Hematopoietic multipotent progenitor cell treated with erythropoietin and hydrocortisone succinate and interleukin-3 and kit ligand, for 8 days (in vitro differentiated cells): ENCODE measurements at regions not wholly inside any gene's neighbourhood (a gene's known extent, or its start where the extent isn't known, plus 50 kb on each side); places are given as distances from the start of the nearest gene placed in this dataset.

Experiments used
- DNase-seq: peaks from one replicate; pipeline ENCODE4 v3.0.0-alpha.2; 2015

DNA sequence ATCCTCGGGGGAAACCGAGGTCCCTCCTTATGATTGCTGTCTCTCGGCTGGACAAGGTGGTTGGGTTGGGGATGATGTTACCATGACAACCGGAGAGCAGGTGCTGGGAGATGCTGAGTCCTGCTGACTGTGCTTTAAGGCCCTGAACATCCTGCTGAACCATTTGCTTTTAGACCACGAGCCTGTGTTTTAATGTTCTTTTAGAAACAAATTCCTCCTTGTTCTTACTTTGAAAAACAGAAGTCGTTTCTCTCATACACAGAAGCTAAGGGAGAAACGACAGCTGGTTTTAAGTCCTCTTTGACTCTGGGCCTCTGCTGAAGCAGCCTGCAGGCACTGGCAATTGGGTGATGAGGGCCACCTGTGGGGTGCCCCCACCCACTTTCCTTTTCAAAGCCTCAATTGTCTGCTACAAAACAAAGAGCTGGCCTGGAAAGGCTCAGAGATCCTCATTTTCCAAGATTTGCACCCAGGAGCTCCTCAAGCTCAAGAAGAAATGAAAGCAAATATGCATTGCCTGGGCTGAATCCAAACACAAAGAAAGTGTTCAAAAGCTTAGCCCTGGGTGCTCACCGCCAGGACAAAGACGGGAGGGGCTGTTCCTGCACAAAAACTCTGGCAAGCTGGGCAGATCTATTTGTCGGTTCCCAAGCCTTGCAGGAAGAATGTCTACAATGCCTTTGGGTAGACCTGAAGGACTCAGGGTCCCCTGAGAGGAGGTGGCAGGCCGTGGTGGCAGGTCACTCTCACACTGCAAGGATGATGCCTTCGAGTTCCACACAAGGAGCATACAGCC is 90.0 kb upstream of the CLMN start:
- no peak for DNase-seq

DNA sequence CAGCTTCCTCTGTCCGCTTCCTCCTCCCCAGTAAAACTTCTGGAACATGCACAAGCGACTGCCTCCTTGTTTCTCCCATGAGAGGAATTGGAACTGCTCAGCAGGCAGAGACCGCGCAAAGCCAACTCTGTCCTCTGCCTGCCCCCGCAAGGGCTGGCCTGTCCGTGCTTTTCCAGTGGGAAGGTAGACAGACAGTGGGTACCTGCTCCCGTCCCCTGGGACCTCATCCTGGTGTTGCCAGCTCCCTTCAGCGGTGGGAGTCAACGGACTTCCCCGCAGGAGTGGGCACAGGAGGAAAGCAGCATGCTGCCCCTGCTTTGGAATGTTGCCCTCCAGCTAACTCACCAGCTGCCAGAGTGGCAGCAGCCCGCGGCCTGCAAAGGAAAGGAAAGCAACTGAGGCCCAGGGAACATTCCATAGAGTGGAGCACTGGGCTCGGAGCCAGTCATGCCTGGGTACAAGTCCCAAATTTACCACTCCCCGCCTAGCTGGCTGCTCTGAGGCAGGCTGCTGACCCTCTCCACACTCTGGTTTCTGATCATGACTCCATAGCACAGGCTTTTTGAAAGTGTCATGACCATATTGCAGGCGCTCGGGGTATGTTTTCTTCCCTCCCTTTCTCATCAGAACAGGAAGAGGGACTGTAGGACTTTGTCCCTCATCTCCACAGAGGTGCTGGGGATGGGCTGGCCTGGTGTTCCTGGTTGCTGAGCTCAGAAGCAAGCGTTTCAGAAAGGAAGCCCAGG is 89.2 kb upstream of the CLMN start:
- DNase-seq: no peak

DNA sequence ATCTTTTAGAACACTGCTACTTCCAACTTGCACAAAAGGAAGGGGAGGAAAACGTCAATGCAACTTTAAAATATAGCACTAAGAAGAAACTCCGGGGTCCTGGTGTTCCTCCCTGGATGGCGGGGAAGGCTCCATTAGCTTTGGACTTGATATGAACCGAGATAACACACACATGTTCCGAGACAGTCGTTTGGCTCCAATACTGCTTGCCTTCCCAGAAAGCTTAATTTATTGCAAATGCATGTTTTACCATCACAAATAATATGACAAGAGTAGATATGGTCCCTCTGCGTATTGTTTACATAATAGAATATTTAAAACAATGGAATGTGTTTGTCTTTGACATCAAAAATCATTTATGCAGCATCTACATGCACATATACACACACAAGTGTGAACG is 87.6 kb upstream of the CLMN start:
- no peak for DNase-seq

DNA sequence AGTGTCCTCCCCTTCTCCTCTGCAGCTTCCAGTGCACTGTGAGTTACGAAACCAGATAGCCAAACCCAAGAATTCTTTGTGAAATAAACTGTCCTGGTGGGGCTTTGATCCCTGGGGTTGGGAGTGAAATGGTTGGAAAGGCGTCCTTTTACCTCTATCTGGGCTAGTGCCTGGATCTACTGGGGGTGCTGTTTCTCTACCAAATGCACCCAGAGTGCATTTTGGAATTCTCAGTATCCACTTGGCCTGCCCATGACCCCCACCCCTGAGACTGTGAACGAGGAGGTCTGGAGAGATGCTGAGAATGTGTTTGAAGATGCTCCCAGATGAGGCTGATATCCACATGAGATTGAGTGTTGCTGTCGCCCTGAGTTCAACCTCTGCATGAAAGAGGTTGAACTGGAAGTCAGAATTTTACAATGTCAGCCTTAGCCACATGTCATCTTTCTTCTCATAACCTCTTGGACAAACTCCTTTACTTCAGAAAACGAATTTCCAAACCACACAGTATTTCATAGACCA is 87.1 kb upstream of the CLMN start:
- no peak for DNase-seq

DNA sequence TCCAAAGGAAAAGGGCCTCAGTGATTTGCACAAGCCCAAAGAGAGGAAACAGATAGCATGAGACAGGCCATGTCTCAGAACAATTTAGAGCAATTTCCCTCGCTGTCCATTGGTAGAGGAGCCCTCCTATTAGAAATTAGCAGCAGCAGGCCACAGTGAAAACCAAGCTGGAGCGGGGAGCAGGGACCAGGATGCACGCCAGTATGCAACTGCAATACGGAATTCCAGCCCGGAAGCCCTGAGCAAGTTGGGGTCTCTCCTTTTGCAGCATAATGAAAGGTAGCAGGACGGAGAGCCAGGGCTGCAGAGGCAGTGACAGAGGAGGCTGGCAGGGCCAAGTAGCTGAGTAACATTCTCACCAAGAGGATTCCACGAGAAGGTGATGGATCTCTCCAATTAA is 84.9 kb upstream of the CLMN start:
- DNase-seq: no peak

DNA sequence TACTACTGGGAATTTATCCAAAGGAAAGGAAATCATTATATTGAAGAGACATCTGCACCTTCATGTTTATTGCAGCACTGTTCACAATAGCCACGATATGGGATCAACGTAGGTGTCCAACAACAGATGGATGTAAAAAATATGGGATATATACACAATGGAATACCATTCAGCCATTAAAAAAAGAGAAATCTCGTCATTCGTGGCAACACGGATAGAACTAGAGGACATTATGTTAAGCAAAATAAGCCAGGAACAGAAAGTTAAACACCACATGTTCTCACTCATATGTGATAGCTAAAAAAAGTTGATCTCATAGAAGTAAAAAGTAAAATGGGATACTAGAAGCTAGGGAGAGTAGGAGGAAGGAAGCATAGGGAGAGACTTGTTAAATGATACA is 82.9 kb upstream of the CLMN start:
- no peak for DNase-seq

DNA sequence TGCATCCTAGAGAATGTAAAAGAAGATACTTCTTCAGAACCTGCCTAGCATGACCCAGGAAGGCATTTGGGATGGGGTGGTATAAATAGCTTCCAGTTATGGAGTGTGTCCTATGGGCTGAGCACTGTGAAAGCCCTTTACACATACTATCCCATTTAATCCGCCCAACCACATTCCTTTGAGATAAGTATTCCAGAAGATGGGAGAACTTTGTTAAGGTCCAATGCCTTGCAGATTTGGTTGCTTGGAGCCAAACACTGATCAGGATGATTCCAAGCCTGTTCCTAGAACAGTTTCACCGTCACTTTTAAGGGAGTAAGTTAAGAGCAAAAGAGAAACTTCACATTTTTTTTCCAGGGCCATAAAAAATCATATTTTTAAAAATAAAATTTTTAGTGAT is 82.5 kb upstream of the CLMN start:
- no peak for DNase-seq

DNA sequence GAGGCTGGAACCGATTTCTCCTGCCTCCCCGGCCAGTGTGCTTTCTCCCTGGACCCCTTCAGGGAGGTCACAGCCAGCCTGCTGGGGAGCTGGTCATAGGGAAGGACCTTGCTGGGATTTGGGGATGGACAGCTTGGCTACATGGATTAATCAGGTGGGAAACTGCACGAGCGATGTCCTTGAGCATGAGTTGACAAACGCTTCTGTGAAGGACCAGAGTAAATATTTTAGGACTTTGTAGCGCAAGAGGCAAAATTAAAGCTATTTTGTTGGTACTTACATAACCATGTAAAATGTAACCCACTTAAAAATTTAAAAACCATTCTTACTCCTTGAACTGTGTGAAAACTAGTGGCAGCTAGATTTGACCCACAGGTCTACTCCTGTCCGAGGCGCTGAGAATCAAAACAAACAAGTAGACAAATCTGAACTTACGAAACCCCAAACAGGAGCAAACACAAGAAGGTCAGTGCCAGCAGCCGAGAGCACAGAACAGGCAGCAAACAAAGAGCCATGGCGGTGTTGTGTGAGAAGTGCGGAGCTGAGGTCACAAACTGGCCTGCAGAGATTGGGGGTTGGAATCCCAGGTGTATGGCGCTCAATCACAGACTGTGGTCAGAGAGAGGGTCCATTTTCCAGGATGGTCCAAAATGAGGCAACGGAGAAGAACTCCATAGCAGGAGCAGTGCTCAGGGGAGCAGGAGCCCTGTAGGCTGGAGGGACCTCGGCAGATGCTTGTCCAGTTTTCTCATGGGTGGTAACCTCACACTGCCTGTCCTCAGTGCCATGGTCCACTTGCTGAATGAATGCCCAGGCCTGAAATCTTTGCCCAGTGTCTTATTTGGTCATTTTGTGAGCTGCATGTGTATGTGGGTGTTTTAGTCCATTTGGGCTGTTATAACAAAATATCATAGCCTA is 79.2 kb upstream of the CLMN start:
- no peak for DNase-seq

DNA sequence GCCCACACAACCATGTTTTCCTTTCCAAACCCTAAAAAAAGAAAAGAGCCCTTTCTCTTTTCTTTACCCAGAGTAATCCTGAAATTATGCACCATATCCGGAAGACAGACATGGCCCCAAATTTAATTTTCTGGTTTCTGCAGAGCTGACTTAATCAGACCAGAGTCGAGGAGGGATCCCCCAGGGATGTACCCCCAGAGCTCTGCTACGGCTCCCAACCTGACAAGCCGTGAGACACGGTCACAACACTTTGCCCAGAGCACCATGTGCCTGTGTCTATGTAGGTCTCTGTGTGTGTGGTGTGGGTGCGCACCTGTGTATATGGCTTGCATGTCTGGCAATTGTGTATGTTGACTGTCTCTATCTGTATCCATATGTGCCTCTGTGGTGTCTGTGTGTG is 77.6 kb upstream of the CLMN start:
- no peak for DNase-seq

DNA sequence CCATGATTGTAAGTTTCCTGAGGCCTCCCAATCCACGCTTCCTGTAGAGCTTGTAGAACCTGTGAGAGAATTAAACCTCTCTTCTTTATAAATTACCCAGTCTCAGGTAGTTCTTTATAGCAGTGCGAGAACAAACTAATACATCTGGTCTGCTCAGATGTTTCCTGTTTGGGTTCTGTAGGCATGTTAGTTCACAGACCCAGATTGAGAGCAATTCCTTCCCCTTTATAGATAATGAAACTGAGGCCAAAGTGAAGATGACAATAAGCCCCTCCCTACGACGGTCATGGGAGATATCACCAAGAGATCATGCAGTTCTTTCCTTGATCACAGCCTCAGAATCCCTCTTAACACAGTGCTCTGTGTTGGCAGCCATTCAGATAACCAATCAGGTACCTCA is 76.5 kb upstream of the CLMN start:
- no peak for DNase-seq

DNA sequence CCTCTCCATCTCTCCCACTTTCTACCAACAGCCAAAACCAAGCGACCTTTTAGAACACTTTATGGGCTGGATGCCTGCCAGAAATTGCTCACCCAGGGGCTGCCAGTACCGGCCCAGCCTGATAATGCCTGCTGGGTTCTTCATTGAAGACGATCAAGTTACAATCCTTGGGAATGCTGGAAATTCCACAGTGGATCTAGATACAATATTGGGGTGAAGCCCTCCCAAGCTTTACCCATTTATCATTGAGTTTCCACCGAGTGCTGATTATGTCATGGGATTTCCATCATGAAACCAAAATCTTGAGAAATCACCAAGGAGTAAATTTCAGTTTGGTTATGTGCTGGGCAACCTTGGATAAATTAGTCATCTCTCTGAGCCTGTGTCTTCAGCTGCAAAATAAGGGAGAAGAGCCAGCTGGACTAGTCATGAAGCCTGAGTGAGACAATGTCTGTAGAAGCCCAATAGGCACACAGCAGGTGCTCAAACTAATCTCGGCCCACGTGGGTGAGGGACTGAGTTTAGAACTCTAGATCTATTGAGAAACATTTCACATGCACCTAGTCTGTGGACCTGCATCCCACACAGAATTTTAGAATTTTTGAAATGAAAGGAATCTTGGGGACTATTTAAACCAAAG is 75.5 kb upstream of the CLMN start:
- DNase-seq: no peak

DNA sequence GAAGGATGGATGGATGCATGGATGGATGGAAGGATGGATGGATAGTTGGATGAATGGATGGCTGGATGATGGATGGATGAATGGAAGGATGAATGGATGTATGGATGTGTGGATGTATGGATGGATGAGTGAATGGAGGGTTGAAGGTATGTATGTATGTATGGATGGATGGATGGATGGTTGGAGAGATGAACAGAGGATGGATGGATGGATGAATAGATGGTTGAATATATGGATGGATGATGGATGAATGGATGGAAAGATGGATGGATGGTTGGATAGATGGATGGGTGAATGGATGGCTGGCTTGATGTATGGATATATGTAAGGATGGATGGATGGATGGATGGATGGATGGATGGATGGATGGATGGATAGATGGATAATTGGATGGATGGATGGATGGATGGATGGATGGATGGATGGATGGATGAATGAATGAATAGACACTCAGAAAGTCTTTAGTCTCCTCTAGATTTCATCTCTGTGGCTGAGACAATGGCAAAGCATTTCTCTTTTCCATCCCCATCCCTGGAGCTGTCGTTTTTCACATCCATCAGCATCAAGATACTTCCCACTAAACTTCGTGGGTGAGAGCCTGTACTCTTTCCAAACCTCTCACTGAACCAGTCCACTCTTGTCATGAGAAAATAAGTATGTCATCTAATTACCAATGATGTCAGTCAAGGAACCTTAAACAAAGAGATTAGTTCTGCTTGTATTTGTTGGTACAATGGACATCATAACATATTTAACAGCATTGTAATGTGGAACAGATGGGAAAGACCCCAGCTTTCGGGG is 74.8 kb upstream of the CLMN start:
- no peak for DNase-seq

DNA sequence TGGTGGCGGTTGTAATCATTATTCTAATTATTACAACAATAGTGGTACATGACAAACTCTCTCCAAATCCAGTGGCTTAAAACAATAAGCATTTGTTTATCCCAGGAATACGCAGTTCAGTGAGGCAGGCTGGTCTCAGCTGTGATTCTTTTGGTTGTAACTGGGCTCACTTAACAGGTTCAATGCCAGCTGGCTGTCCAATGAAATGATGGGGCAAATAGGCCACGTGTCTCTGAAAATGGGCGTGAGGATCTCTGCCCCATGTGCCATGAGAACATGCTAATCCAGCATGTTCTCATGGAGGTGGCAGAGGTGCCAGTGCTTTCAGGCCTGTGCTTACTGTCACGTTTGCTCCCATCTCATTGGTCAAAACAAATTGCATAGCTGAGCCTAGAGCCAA is 73.1 kb upstream of the CLMN start:
- no peak for DNase-seq

DNA sequence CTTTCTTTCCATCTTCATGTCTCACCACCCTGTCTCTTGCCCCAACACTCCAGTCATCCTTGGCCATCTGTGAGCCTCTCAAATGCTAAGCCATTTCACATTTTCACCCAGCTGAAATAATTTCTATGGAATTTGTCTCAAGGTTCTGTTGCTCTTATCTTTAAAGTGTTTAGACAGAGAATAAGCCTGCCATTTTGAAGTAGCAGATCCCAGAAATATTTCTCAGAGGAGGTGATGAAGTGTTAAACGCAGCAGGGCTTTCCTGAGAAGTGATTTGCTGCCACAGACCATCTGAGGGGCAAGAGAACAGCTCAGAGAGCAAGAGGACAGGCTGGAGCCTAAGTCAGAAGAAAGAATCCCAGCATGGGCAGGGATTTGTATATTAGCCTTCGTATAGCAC is 71.6 kb upstream of the CLMN start:
- DNase-seq: no peak

DNA sequence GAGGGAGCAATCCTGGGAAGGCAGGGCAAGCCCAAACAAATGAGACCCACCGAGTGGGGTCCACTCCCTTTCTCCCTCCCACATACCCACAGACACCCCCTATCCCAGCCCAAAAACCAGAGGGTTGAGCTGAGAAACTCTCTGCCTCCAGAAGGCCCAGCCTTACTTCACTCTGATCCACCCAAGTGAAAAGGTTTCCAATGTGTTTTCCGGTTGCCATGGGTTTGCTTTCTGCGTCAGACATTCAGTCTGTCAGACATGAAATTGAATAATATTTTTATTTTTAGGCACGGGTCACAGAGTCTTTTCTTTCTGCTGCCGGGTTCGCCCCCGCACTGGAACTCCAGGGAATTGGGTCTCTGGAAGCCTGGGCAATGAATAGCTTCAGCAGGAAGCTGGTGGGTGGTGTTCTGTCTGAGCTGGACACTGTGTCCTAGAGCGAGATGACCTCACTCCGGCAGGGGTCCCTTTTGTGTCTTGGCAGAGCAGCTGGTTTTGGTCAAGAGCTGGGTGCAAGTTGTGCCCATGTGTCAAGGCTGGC is 69.8 kb upstream of the CLMN start:
- DNase-seq: no peak

DNA sequence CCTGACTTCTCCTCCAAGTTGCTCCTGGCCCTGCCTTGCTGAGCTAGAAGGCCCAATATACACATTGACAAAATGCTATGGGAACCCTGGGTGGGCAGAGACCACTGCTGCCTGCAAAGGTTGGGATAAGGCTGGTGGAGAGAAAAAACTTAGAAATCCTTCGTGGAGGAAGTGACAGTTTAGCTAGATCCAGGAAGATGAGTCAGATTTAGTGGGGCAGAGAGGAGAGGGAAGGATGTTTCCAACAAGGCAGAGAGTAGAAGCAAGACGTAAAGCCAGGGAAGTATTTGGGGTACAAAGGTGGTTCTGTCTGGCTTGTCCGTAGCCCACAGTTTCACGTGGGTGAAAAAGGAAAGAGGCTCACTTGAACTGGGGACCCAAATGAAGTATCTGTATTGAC is 69.0 kb upstream of the CLMN start:
- DNase-seq: no peak

DNA sequence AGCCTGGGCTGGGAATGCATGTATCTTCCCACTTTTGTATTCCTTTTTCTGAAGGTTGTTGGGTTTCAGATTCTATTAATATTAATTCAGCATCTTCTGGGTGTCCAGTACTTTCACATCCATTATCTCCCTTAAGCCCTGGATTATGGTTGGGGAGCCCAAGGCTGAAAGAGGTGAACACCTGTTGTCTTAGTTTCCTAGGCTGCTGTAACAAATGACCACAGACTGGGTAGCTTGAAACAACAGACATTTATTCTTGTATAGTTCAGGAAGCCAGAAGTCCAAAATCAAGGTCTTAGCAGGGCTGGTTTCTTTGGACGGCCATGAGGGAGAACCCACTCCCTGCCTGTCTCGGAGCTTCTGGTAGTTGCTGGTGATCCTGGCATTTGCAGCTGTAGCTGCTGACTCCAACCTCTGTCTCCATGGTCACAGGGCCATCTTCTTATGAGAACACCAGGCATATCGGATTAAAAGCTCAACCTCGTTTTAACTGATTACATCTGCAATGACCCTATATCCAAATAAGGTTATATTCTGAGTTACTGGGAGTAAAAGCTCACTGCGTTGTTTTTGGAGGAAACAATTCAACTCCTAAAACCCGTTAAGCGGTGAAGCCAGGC is 68.2 kb upstream of the CLMN start:
- DNase-seq: no peak

DNA sequence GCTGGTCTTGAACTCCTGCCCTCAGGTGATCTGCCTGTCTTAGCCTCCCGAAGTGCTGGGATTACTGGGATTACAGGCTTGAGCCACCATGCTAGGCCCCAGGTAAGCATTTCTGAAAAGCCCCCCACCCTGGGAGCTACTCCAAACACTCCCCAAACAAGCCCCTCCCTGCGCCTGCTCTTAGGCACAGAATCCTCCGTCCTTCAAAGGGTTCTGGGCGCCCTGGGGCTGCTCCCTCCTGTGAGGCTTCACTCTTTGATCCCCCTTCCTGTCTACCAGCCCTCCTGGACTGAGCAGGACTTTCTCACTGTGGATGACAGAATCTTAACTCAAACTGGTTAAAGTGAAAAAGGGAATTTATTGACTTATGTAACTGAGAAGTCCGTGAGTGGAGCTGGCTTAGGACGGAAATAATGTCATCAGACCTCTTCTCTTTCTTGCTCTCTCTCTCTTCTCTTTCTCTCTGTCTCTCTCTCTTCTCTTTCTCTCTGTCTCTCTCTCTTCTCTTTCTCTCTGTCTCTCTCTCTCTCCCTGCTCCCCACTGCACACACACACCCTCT is 66.9 kb upstream of the CLMN start:
- no peak for DNase-seq

DNA sequence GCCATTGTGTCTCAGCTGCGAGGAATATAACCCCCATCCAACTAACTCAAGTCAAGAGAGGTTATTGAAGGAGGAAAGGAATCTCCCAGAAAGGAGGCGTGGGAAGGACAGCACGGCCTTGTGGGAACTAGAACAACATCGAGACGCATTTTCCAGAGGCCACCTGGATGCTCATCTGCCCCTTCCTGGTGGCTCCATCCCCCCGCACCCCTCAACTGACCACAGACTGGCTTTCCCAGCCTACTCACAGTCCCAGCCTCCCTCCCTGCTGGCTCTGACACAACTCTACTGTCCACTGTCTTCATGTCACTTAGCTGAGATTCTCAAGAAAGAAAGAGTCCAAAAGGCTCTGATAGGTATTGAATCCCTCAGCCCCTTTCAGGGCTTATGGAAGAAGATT is 66.0 kb upstream of the CLMN start:
- no peak for DNase-seq

DNA sequence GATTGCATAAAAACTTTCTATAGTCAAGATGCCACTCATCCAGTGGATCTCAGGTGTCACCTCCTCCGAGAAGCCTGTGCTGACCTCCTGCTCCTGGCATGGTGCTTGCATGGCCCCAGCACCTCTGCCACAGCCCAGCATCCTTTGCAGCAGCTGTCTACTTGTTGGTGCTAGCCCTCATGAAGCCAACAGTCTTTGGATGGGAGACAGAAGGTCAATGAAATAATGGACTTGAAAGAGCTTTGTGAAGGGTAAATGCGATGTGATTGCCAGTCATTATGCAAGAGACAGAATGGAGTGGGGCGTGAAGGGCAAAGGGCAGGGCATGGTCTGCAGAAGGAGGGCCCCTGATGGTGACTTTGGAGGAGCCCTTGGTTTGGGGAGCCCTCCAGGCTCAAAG is 63.0 kb upstream of the CLMN start:
- DNase-seq: no peak

DNA sequence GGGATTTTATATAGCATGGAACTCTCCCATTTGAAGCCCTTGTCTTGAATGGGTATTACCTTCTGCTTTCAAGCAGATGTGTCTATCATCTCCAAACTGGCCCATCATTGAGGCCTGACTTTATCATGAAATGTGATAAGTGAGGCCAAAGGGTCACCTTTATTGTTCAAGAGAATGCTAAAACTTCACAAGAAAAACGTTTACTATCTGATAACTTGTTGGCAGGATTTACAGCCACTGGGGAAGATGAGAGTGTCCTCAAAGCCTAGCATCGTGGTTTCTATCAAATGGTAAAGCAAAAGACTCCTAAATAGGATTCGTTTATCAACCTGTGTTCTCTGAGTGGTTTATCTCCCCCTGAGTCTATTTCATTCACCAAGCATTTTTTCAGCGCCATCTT is 62.0 kb upstream of the CLMN start:
- DNase-seq: no peak
